Chondrocyte (in vitro differentiated cells): ENCODE measurements at regions not wholly inside any gene's neighbourhood (a gene's known extent, or its start where the extent isn't known, plus 50 kb on each side); places are given as distances from the start of the nearest gene placed in this dataset.

Experiments used
- DNase-seq: peaks from one replicate; pipeline ENCODE4 v3.0.0; 2021; ENCODE audit warnings: mixed read lengths, low spot score
- H3K27ac Mint-ChIP-seq: one replicate; pipeline ENCODE4 v1.8.0; 2021; ENCODE audit warnings: mild to moderate bottlenecking, moderate library complexity, mixed read lengths; ENCODE audit not compliant: unreplicated experiment
- H3K27me3 Mint-ChIP-seq: 2 replicates; pipeline ENCODE4 v1.8.0; 2021; ENCODE audit warnings: low read depth, mixed read lengths
- H3K36me3 Mint-ChIP-seq: 2 replicates; pipeline ENCODE4 v1.8.0; 2021; ENCODE audit warnings: low read depth, mixed read lengths
- H3K4me1 Mint-ChIP-seq: 2 replicates; pipeline ENCODE4 v1.8.0; 2021; ENCODE audit warnings: low read depth, mild to moderate bottlenecking, mixed read lengths
- H3K4me3 Mint-ChIP-seq: one replicate; pipeline ENCODE4 v1.8.0; 2021; ENCODE audit warnings: mild to moderate bottlenecking, moderate library complexity, mixed read lengths; ENCODE audit not compliant: unreplicated experiment
- H3K9me3 Mint-ChIP-seq: 2 replicates; pipeline ENCODE4 v1.8.0; 2021; ENCODE audit warnings: low read depth, mixed read lengths
- CTCF ChIP-seq: fragments of 200-600 bp; sonication (generic); IDR thresholded peaks from 2 replicates; pipeline ENCODE4 v1.5.0; 2021; ENCODE audit warnings: antibody characterized with exemption, mild to moderate bottlenecking, moderate library complexity

GRCh38 chr7:12158334-12159060 is 52.6 kb upstream of the TMEM106B start:
- no peak for TF ChIP-seq CTCF
- Mint-ChIP-seq H3K36me3 (no peaks in the 10 kb centered on the region), H3K27ac (no peak overlapping the region), H3K4me1 (no peaks in the 10 kb centered on the region), H3K4me3 (no peak overlapping the region), H3K27me3 (peaks cover 3% of the 10 kb centered on the region), H3K9me3 (no peaks in the 10 kb centered on the region)
- no peak for DNase-seq

- Mint-ChIP-seq H3K36me3 (no peaks in the 10 kb centered on the region), H3K4me3 (no peak overlapping the region), H3K27ac (no peak overlapping the region), H3K27me3 (peaks cover 3% of the 10 kb centered on the region), H3K9me3 (peaks cover 6% of the 10 kb centered on the region), H3K4me1 (no peaks in the 10 kb centered on the region)
- no peak for TF ChIP-seq CTCF
- no peak for DNase-seq
Measured at GRCh38 chr7:12161146-12161545, 49.9 kb upstream of the TMEM106B start.
